GM12878 (cell line): ENCODE measurements at regions not wholly inside any gene's neighbourhood (a gene's known extent, or its start where the extent isn't known, plus 50 kb on each side); places are given as distances from the start of the nearest gene placed in this dataset.

ENCODE experiments used
- ATAC-seq: fragments of 200-7000 bp; cut with Tn5 transposase; 3 replicates; pipeline ENCODE4 v1.9.1; 2020; ENCODE audit warnings: mild to moderate bottlenecking, moderate library complexity
- BruUV-seq: library from RNA; stranded (reverse); fragments of 400-500 nt; replicated peaks from 2 replicates; lab custom pipeline; 2021; lab: Mats Ljungman, UMichigan
- CTCF ChIA-PET: fragments of 300-600 bp; sonication (Branson Sonifier 250); formaldehyde crosslinking; extraction: SDS; loops from one replicate; lab custom pipeline; 2021; ENCODE audit warnings: inconsistent platforms; lab: Yijun Ruan, JAX
- POLR2A ChIA-PET: fragments of 350-600 bp; formaldehyde crosslinking; extraction: SDS; loops from one replicate; lab custom pipeline; 2021; ENCODE audit warnings: inconsistent platforms; lab: Charles Lee
- RAD21 ChIA-PET: fragments of 300-600 bp; sonication (Branson Sonifier 250); formaldehyde crosslinking; loops from one replicate; lab custom pipeline; 2023; ENCODE audit warnings: antibody characterized with exemption; ENCODE audit not compliant: unreplicated experiment; lab: Charles Lee
- SMC1A ChIA-PET: fragments of 300-600 bp; sonication (Branson Sonifier 250); formaldehyde crosslinking; loops from one replicate; lab custom pipeline; 2023; ENCODE audit not compliant: unreplicated experiment, uncharacterized antibody; lab: Charles Lee
- DNase-seq: peaks from one replicate; pipeline ENCODE4 v3.0.0-alpha.2; 2011; ENCODE audit warnings: low read depth, low spot score
- FAIRE-seq: peaks from 3 replicates; lab custom pipeline; 2011; peaks lifted over from hg19 to GRCh38; lab: Jason Lieb, UNC
- H2AFZ ChIP-seq: 2 replicates; pipeline ENCODE4 v1.6.0; 2011; ENCODE audit warnings: low read depth, low read length, control low read depth; ENCODE audit not compliant: control insufficient read depth
- H3K27ac ChIP-seq: 2 replicates; pipeline ENCODE4 v1.5.1; 2011; ENCODE audit warnings: control low read depth; ENCODE audit not compliant: control insufficient read depth, insufficient read depth
- H3K27me3 ChIP-seq, 2 experiments: replicated peaks in 1 of 2; 2 replicates each; pipeline versions ENCODE4 v1.6.0 to v1.6.1; 2011; ENCODE audit warnings: low read length in 1 of 2; ENCODE audit not compliant: control insufficient read depth in 2 of 2, insufficient read depth in 2 of 2
- H3K36me3 ChIP-seq, 2 experiments: 2 replicates each; pipeline ENCODE4 v1.5.1; 2011; ENCODE audit warnings: low read length in 1 of 2; ENCODE audit not compliant: control insufficient read depth in 2 of 2, insufficient read depth in 2 of 2
- H3K4me1 ChIP-seq: 2 replicates; pipeline ENCODE4 v1.6.1; 2011; ENCODE audit warnings: mild to moderate bottlenecking, low read length, moderate library complexity, mixed read lengths; ENCODE audit not compliant: control insufficient read depth, insufficient read depth
- H3K4me2 ChIP-seq: 2 replicates; pipeline ENCODE4 v1.6.0; 2011; ENCODE audit warnings: control low read depth; ENCODE audit not compliant: control insufficient read depth, insufficient read depth
- H3K4me3 ChIP-seq: fragments of 200-600 bp; sonication (generic); 2 replicates; pipeline ENCODE4 v1.5.1; 2016
- H3K79me2 ChIP-seq: 2 replicates; pipeline ENCODE4 v1.6.0; 2011; ENCODE audit warnings: low read length; ENCODE audit not compliant: control insufficient read depth, insufficient read depth
- H3K9ac ChIP-seq: 2 replicates; pipeline ENCODE4 v1.8.0; 2011; ENCODE audit warnings: low read length, control low read depth, mixed read lengths; ENCODE audit not compliant: control insufficient read depth, insufficient read depth
- H3K9me3 ChIP-seq: replicated peaks from 3 replicates; pipeline ENCODE4 v1.5.1; 2011; ENCODE audit warnings: mild to moderate bottlenecking, low read length; ENCODE audit not compliant: control insufficient read depth, insufficient read depth
- H4K20me1 ChIP-seq: 2 replicates; pipeline ENCODE4 v1.6.0; 2011; ENCODE audit not compliant: control insufficient read depth, insufficient read depth
- CBFB ChIP-seq: IDR thresholded peaks from 2 replicates; pipeline ENCODE4 v1.6.1; 2016; ENCODE audit warnings: antibody characterized with exemption, low read depth
- CHD1 ChIP-seq: IDR thresholded peaks from 2 replicates; pipeline ENCODE4 v1.6.1; 2012; ENCODE audit warnings: low read depth, low read length, improper control_type of control experiment
- EP300 ChIP-seq, 2 experiments: fragments of 150-350 bp in 1 of 2; IDR thresholded peaks; 2 replicates each; pipeline ENCODE4 v1.6.1; 2011 to 2012; ENCODE audit warnings: low read depth in 2 of 2, low read length in 2 of 2, borderline replicate concordance in 1 of 2, improper control_type of control experiment in 1 of 2, inconsistent platforms in 1 of 2; ENCODE audit not compliant: control insufficient read depth in 1 of 2
- NFIC ChIP-seq: IDR thresholded peaks from 2 replicates; pipeline ENCODE4 v1.6.1; 2012; ENCODE audit warnings: low read depth, mild to moderate bottlenecking, inconsistent platforms, low read length, moderate library complexity
- NRF1 ChIP-seq: conservative IDR thresholded peaks from 2 replicates; pipeline ENCODE4 v1.6.1; 2011; ENCODE audit warnings: mild to moderate bottlenecking, low read depth, low read length, improper control_type of control experiment
- RB1 ChIP-seq: fragments of 450-650 bp; formaldehyde crosslinking; IDR thresholded peaks from 2 replicates; pipeline ENCODE4 v1.6.1; 2017; ENCODE audit warnings: mild to moderate bottlenecking, borderline replicate concordance
- RFX5 ChIP-seq: IDR thresholded peaks from 2 replicates; pipeline ENCODE4 v1.6.1; 2011; ENCODE audit warnings: low read depth, low read length, improper control_type of control experiment
- SIN3A ChIP-seq: IDR thresholded peaks from 2 replicates; pipeline ENCODE4 v1.6.1; 2012; ENCODE audit warnings: low read depth, low read length, improper control_type of control experiment
- SIX5 ChIP-seq: IDR thresholded peaks from 2 replicates; pipeline ENCODE4 v1.6.1; 2011; ENCODE audit warnings: mild to moderate bottlenecking, low read depth, low read length, moderate library complexity; ENCODE audit not compliant: severe bottlenecking
- TARDBP ChIP-seq: IDR thresholded peaks from 2 replicates; pipeline ENCODE4 v1.6.1; 2016; ENCODE audit warnings: borderline replicate concordance
- ZBED1 ChIP-seq: IDR thresholded peaks from 2 replicates; pipeline ENCODE4 v1.6.1; 2016; ENCODE audit warnings: borderline replicate concordance
- ZSCAN29 ChIP-seq: fragments of 450-650 bp; IDR thresholded peaks from 2 replicates; pipeline ENCODE4 v1.6.1; 2017; ENCODE audit warnings: mild to moderate bottlenecking, moderate library complexity
- WGBS: methylation state at CpG from one replicate; pipeline ENCODE4 v1.1.6; 2016; ENCODE audit warnings: low lambda C conversion rate; ENCODE audit not compliant: insufficient replicate concordance, insufficient coverage; ENCODE audit errors: missing lambda C conversion rate; 5-methylcytosine and 5-hydroxymethylcytosine counted together
- in situ Hi-C: fragments of 300-500 bp; cut with MboI; formaldehyde crosslinking; loops from 9 replicates; pipeline ENCODE4 v1.14.3; 2018; ENCODE audit warnings: mixed read lengths
- intact Hi-C: fragments of 100-400 bp; cut with micrococcal nuclease; formaldehyde crosslinking; loops from one replicate; pipeline ENCODE4 v1.14.2; 2022; ENCODE audit not compliant: unreplicated experiment
- TF ChIP-seq, protein P1 (sequence below), 3 experiments: IDR thresholded peaks in 2 of 3; conservative IDR thresholded peaks in 1 of 3; 2 replicates each; pipeline ENCODE4 v1.5.1; 2011; ENCODE audit warnings: low read depth in 3 of 3, low read length in 3 of 3, mild to moderate bottlenecking in 3 of 3, control low read depth in 2 of 3, moderate library complexity in 2 of 3, inconsistent platforms in 1 of 3, mixed read lengths in 1 of 3; ENCODE audit not compliant: control insufficient read depth in 2 of 3, insufficient read depth in 1 of 3; ENCODE audit errors: extremely low read depth in 1 of 3
- TF ChIP-seq, protein P2 (sequence below): fragments of 450-650 bp; IDR thresholded peaks from 2 replicates; pipeline ENCODE4 v1.6.1; 2017; ENCODE audit warnings: mild to moderate bottlenecking, moderate library complexity
- TF ChIP-seq, protein P3 (sequence below): fragments of 450-650 bp; IDR thresholded peaks from 2 replicates; pipeline ENCODE4 v1.6.1; 2017; ENCODE audit warnings: mild to moderate bottlenecking

DNA sequence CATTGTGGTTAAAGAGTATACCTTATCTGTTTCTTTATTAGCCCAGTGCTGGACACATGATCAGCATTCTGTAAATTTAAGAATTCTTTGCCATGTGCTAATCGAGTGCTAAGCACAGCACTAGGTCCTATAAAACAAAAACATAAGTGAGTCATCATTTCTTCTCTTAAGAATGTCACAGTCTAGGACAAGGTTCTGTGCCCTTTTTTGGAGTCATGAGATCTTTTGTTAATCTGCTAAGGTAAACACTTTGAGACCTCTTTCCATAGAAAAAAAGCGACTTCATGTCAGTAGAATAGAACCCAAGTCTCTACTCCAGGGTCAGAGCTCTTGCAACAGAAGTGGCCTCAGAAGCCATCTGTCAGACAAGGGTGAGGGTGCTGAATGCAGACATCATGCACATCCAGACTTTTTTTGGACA is 70.0 kb upstream of the NFIA start (continued):
- no peak for TF ChIP-seq CHD1
- TF ChIP-seq, protein P1, sequence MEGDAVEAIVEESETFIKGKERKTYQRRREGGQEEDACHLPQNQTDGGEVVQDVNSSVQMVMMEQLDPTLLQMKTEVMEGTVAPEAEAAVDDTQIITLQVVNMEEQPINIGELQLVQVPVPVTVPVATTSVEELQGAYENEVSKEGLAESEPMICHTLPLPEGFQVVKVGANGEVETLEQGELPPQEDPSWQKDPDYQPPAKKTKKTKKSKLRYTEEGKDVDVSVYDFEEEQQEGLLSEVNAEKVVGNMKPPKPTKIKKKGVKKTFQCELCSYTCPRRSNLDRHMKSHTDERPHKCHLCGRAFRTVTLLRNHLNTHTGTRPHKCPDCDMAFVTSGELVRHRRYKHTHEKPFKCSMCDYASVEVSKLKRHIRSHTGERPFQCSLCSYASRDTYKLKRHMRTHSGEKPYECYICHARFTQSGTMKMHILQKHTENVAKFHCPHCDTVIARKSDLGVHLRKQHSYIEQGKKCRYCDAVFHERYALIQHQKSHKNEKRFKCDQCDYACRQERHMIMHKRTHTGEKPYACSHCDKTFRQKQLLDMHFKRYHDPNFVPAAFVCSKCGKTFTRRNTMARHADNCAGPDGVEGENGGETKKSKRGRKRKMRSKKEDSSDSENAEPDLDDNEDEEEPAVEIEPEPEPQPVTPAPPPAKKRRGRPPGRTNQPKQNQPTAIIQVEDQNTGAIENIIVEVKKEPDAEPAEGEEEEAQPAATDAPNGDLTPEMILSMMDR (IDR thresholded peaks at IDR 0.05 in 2 of 3, conservative IDR thresholded peaks at IDR 0.05 in 1 of 3; ENCODE audit: control insufficient read depth in 2 of 3, extremely low read depth in 1 of 3, insufficient read depth in 1 of 3, low read depth in 3 of 3, low read length in 3 of 3) = no peak

DNA sequence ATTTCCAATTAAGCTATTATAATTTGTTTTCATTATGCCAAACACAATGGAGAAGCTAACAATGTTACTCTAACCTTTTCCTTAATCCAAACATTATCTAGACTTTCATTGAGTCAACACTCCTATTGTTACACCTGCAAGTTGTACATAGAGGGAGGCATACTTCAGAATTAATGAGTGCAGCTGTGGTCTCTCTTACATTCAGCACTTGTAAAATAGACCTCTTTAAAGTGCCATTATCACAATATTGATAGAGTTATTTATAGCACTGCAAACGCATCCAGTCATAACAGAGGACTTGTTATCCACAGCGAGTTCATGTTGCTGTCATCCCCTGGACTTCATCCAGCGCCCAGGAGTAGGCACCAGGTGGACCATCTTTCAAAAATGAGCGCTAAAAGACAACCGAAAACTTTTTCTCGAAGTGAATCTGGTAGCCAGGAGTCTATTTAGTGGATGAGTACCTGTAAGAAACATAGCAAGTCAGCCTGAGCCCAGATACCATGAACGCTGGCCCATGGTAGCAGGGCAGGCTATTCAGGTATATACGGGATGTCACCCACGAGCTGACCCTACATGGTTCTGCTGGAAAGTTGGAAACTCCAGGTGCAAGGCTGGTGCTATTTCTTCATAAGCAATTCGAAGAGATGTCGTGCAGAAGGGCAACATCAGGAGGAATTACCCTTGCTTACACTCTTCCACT is 70.6 kb upstream of the NFIA start:
- H3K36me3 ChIP-seq = no peaks in the 10 kb centered on the region
- H3K27me3 ChIP-seq = peaks cover 0 to 2% of the 10 kb centered on the region in 2 experiments; a peak in 1 of 4 replicates
- in situ Hi-C loops = no loop called here
- H2AFZ ChIP-seq = no peak overlapping the region
- ChIA-PET RAD21 (no interaction called here), CTCF (interaction anchor here (0.6 kb wide), 1 partner anchor 163 kb away, joined by 3 read pairs; no protein-coding TSS in a partner anchor), SMC1A (no interaction called here), POLR2A (no interaction called here)
- no peaks in the 10 kb centered on the region for H3K4me1 ChIP-seq
- WGBS = 9% methylated on average over 11 of the region's 11 CpGs
- no peaks in the 10 kb centered on the region for H4K20me1 ChIP-seq
- FAIRE-seq (no peak), DNase-seq (no peak), ATAC-seq (no peak)
- BruUV-seq = no TSS peak
- no peak overlapping the region for H3K27ac ChIP-seq
- no peaks in the 10 kb centered on the region for H3K9me3 ChIP-seq
- H3K4me2 ChIP-seq = no peak overlapping the region
- H3K4me3 ChIP-seq = no peak overlapping the region
- H3K79me2 ChIP-seq = no peaks in the 10 kb centered on the region
- H3K9ac ChIP-seq = no peak overlapping the region
- intact Hi-C loops = no loop called here
- TF ChIP-seq ZSCAN29 = no peak
- no peak for TF ChIP-seq SIN3A
- no peak for TF ChIP-seq TARDBP
- no peak for TF ChIP-seq RB1
- no peak for TF ChIP-seq SIX5
- no peak for TF ChIP-seq RFX5
- TF ChIP-seq, protein P2, sequence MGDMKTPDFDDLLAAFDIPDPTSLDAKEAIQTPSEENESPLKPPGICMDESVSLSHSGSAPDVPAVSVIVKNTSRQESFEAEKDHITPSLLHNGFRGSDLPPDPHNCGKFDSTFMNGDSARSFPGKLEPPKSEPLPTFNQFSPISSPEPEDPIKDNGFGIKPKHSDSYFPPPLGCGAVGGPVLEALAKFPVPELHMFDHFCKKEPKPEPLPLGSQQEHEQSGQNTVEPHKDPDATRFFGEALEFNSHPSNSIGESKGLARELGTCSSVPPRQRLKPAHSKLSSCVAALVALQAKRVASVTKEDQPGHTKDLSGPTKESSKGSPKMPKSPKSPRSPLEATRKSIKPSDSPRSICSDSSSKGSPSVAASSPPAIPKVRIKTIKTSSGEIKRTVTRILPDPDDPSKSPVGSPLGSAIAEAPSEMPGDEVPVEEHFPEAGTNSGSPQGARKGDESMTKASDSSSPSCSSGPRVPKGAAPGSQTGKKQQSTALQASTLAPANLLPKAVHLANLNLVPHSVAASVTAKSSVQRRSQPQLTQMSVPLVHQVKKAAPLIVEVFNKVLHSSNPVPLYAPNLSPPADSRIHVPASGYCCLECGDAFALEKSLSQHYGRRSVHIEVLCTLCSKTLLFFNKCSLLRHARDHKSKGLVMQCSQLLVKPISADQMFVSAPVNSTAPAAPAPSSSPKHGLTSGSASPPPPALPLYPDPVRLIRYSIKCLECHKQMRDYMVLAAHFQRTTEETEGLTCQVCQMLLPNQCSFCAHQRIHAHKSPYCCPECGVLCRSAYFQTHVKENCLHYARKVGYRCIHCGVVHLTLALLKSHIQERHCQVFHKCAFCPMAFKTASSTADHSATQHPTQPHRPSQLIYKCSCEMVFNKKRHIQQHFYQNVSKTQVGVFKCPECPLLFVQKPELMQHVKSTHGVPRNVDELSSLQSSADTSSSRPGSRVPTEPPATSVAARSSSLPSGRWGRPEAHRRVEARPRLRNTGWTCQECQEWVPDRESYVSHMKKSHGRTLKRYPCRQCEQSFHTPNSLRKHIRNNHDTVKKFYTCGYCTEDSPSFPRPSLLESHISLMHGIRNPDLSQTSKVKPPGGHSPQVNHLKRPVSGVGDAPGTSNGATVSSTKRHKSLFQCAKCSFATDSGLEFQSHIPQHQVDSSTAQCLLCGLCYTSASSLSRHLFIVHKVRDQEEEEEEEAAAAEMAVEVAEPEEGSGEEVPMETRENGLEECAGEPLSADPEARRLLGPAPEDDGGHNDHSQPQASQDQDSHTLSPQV = no peak
- TF ChIP-seq CHD1 = no peak
- TF ChIP-seq, protein P3, sequence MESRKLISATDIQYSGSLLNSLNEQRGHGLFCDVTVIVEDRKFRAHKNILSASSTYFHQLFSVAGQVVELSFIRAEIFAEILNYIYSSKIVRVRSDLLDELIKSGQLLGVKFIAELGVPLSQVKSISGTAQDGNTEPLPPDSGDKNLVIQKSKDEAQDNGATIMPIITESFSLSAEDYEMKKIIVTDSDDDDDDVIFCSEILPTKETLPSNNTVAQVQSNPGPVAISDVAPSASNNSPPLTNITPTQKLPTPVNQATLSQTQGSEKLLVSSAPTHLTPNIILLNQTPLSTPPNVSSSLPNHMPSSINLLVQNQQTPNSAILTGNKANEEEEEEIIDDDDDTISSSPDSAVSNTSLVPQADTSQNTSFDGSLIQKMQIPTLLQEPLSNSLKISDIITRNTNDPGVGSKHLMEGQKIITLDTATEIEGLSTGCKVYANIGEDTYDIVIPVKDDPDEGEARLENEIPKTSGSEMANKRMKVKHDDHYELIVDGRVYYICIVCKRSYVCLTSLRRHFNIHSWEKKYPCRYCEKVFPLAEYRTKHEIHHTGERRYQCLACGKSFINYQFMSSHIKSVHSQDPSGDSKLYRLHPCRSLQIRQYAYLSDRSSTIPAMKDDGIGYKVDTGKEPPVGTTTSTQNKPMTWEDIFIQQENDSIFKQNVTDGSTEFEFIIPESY = no peak
- no peak for TF ChIP-seq NFIC
- no peak for TF ChIP-seq EP300 (IDR thresholded peaks at IDR 0.05; ENCODE audit: borderline replicate concordance in 1 of 2, control insufficient read depth in 1 of 2, low read depth in 2 of 2, low read length in 2 of 2)
- TF ChIP-seq NRF1 = no peak
- no peak for TF ChIP-seq ZBED1
- no peak for TF ChIP-seq CBFB
